ENCODE measurements at regions not wholly inside any gene's neighbourhood (a gene's known extent, or its start where the extent isn't known, plus 50 kb on each side); places are given as distances from the start of the nearest gene placed in this dataset.

- Histone ChIP-seq H2AFZ (no peak overlapping the region), H3K4me1 (ENCODE audit: insufficient read depth) (no peaks in the 10 kb centered on the region), H3K4me2 (no peak overlapping the region), H3K9me3 (ENCODE audit: low read depth) (no peaks in the 10 kb centered on the region), H3K79me2 (no peaks in the 10 kb centered on the region), H3K4me3 (no peak overlapping the region), H3K27me3 (no peaks in the 10 kb centered on the region), H4K20me1 (ENCODE audit: insufficient read depth, poor library complexity, severe bottlenecking) (no peaks in the 10 kb centered on the region), H3K36me3 (replicated peaks; ENCODE audit: insufficient read depth, low read depth) (no peaks in the 10 kb centered on the region), H3K9me2 (replicated peaks; ENCODE audit: insufficient read depth) (no peaks in the 10 kb centered on the region), H3K27ac (no peak overlapping the region)
- peak; percentile 12 for DNase-seq (ENCODE audit: low spot score)
- TF ChIP-seq EZH2 (IDR thresholded peaks at IDR 0.05; ENCODE audit: borderline replicate concordance) (no peak), CTCF (IDR thresholded peaks at IDR 0.05; ENCODE audit: poor library complexity) (no peak), EZH2phosphoT487 (IDR thresholded peaks at IDR 0.05; ENCODE audit: low read depth, severe bottlenecking, unreplicated experiment) (no peak)
Observed at GRCh38 chr4:35644591-35644990, 599.7 kb downstream of the ARAP2 start.

- Histone ChIP-seq H3K4me3 (no peak overlapping the region), H4K20me1 (ENCODE audit: insufficient read depth, poor library complexity, severe bottlenecking) (no peaks in the 10 kb centered on the region), H3K4me1 (ENCODE audit: insufficient read depth) (no peaks in the 10 kb centered on the region), H3K79me2 (no peaks in the 10 kb centered on the region), H3K9me2 (replicated peaks; ENCODE audit: insufficient read depth) (no peaks in the 10 kb centered on the region), H3K4me2 (no peak overlapping the region), H2AFZ (no peak overlapping the region), H3K27me3 (no peaks in the 10 kb centered on the region), H3K36me3 (replicated peaks; ENCODE audit: insufficient read depth, low read depth) (no peaks in the 10 kb centered on the region), H3K9me3 (ENCODE audit: low read depth) (no peaks in the 10 kb centered on the region), H3K27ac (no peak overlapping the region)
- WGBS (ENCODE audit: low lambda C conversion rate, missing lambda C conversion rate): 97% methylated on average over 3 of the region's 3 CpGs
- TF ChIP-seq EZH2 (IDR thresholded peaks at IDR 0.05; ENCODE audit: borderline replicate concordance) (no peak), CTCF (IDR thresholded peaks at IDR 0.05; ENCODE audit: poor library complexity) (no peak), EZH2phosphoT487 (IDR thresholded peaks at IDR 0.05; ENCODE audit: low read depth, severe bottlenecking, unreplicated experiment) (no peak)
- no peak for DNase-seq (ENCODE audit: low spot score)
Observed at GRCh38 chr4:35649011-35649410, 595.3 kb downstream of the ARAP2 start.

- Histone ChIP-seq H2AFZ (no peak overlapping the region), H3K4me3 (no peak overlapping the region), H4K20me1 (ENCODE audit: insufficient read depth, poor library complexity, severe bottlenecking) (no peaks in the 10 kb centered on the region), H3K9me2 (replicated peaks; ENCODE audit: insufficient read depth) (no peaks in the 10 kb centered on the region), H3K4me1 (ENCODE audit: insufficient read depth) (no peaks in the 10 kb centered on the region), H3K79me2 (no peaks in the 10 kb centered on the region), H3K27me3 (no peaks in the 10 kb centered on the region), H3K36me3 (replicated peaks; ENCODE audit: insufficient read depth, low read depth) (no peaks in the 10 kb centered on the region), H3K9me3 (ENCODE audit: low read depth) (no peaks in the 10 kb centered on the region), H3K4me2 (no peak overlapping the region), H3K27ac (no peak overlapping the region)
- TF ChIP-seq EZH2 (IDR thresholded peaks at IDR 0.05; ENCODE audit: borderline replicate concordance) (no peak), CTCF (IDR thresholded peaks at IDR 0.05; ENCODE audit: poor library complexity) (no peak), EZH2phosphoT487 (IDR thresholded peaks at IDR 0.05; ENCODE audit: low read depth, severe bottlenecking, unreplicated experiment) (no peak)
- no peak for DNase-seq (ENCODE audit: low spot score)
Observed at GRCh38 chr4:35649778-35650177, 594.5 kb downstream of the ARAP2 start.

GRCh38 chr4:35652197-35652596 is 592.1 kb downstream of the ARAP2 start:
- Histone ChIP-seq H4K20me1 (ENCODE audit: insufficient read depth, poor library complexity, severe bottlenecking) (no peaks in the 10 kb centered on the region), H3K79me2 (no peaks in the 10 kb centered on the region), H3K4me1 (ENCODE audit: insufficient read depth) (no peaks in the 10 kb centered on the region), H2AFZ (no peak overlapping the region), H3K4me3 (no peak overlapping the region), H3K36me3 (replicated peaks; ENCODE audit: insufficient read depth, low read depth) (no peaks in the 10 kb centered on the region), H3K27me3 (no peaks in the 10 kb centered on the region), H3K4me2 (no peak overlapping the region), H3K27ac (no peak overlapping the region), H3K9me3 (ENCODE audit: low read depth) (no peaks in the 10 kb centered on the region), H3K9me2 (replicated peaks; ENCODE audit: insufficient read depth) (no peaks in the 10 kb centered on the region)
- WGBS (ENCODE audit: low lambda C conversion rate, missing lambda C conversion rate): 90% methylated on average over 4 of the region's 4 CpGs
- no peak for TF ChIP-seq EZH2phosphoT487 (IDR thresholded peaks at IDR 0.05; ENCODE audit: low read depth, severe bottlenecking, unreplicated experiment)
- DNase-seq (ENCODE audit: low spot score): no peak
